Rectal smooth muscle tissue (tissue), 1 donor: ENCODE measurements at regions not wholly inside any gene's neighbourhood (a gene's known extent, or its start where the extent isn't known, plus 50 kb on each side); places are given as distances from the start of the nearest gene placed in this dataset.
"Not testable (repeated sequence)": the region's sequence is repeated elsewhere in the genome, so short reads cannot be mapped to it uniquely, and the experiment has no call there.

ENCODE experiments used
- H3K27ac ChIP-seq: one replicate; pipeline ENCODE4 v1.7.0; 2013; ENCODE audit warnings: low read depth, low read length, inconsistent platforms
- H3K27me3 ChIP-seq: one replicate; pipeline ENCODE4 v1.7.0; 2013; ENCODE audit warnings: low read length; ENCODE audit not compliant: control insufficient read depth, insufficient read depth
- H3K36me3 ChIP-seq: one replicate; pipeline ENCODE4 v1.7.0; 2013; ENCODE audit warnings: low read length; ENCODE audit not compliant: control insufficient read depth, insufficient read depth
- H3K4me1 ChIP-seq: one replicate; pipeline ENCODE4 v1.7.0; 2013; ENCODE audit warnings: low read length; ENCODE audit not compliant: control insufficient read depth, insufficient read depth
- H3K4me3 ChIP-seq: one replicate; pipeline ENCODE4 v1.7.0; 2013; ENCODE audit warnings: low read length
- H3K9ac ChIP-seq: one replicate; pipeline ENCODE4 v1.7.0; 2013; ENCODE audit warnings: low read length

- no peak overlapping the region for H3K27ac ChIP-seq
- no peak overlapping the region for H3K9ac ChIP-seq
- H3K4me3 ChIP-seq = no peak overlapping the region
- no peaks in the 10 kb centered on the region for H3K36me3 ChIP-seq
- no peaks in the 10 kb centered on the region for H3K27me3 ChIP-seq
- H3K4me1 ChIP-seq = no peaks in the 10 kb centered on the region
These were observed 499.1 kb downstream of the NFIB start for GRCh38 chr9:13814647-13815400.

DNA sequence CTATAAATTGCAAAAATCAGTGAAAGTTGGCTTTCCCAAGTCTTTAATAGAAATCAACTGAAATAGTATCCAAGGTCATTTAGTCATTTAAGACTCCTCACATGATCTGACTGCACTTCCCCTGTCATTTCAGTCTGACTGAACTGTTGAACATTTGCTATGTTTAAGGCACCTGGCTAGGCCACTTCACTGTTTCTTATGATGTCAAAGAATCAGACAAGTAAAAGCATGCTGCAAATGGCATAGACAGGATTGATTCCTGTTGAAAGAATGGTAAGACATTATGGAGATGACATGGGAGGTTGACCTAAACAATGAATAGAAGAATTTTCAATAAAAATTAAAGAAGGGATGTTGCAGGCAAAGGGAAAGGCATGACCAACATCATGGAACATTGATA lies 502.1 kb downstream of the NFIB start:
- Histone ChIP-seq H3K4me3 (no peak overlapping the region), H3K36me3 (no peaks in the 10 kb centered on the region), H3K27ac (no peak overlapping the region), H3K27me3 (no peaks in the 10 kb centered on the region), H3K4me1 (no peaks in the 10 kb centered on the region), H3K9ac (no peak overlapping the region)

DNA sequence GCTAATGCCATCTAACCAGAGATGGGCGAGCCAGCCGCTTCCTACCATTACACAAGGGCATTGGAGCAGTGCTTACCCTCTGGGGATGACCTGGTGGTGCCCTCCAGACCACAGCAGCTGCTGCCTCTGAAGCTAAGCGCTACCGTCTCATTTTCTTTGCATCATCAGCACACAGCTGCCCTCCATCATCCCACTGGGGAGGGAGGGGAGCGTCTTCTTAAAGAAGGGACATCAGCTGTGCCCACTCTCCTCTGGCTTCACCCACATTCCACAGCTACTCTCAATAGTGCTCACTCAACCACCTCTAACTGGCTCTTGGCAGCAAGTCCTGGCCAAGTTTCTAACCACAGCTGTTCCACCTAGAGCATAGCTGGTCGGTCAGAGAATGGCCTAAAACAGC lies 503.4 kb downstream of the NFIB start:
- Histone ChIP-seq H3K36me3 (no peaks in the 10 kb centered on the region), H3K27me3 (no peaks in the 10 kb centered on the region), H3K9ac (no peak overlapping the region), H3K4me3 (no peak overlapping the region), H3K4me1 (no peaks in the 10 kb centered on the region), H3K27ac (no peak overlapping the region)

DNA sequence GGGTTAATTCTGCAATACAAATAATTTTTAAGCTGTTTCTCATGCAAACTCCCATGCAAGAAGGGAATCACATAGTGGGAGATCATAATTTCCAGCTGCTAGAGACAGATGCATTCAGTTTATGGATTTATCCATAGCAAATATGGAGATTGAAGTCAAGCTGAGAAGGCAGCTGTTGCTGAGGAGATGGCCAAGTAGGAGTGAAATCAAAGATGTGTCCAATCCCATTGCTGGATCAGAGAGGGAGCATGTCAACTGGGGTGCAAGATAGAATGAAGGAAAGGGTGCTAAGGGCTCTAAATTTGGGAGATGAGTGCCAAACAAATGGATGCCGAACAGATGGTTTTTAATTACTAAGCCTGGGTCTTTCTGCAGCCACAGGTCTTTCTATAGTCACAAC lies 504.5 kb downstream of the NFIB start:
- Histone ChIP-seq H3K9ac (no peak overlapping the region), H3K36me3 (no peaks in the 10 kb centered on the region), H3K27me3 (no peaks in the 10 kb centered on the region), H3K27ac (no peak overlapping the region), H3K4me1 (no peaks in the 10 kb centered on the region), H3K4me3 (no peak overlapping the region)

- Histone ChIP-seq H3K27me3 (no peaks in the 10 kb centered on the region), H3K4me3 (no peak overlapping the region), H3K36me3 (no peaks in the 10 kb centered on the region), H3K4me1 (no peaks in the 10 kb centered on the region), H3K27ac (no peak overlapping the region), H3K9ac (no peak overlapping the region)
These were observed 506.8 kb downstream of the NFIB start for GRCh38 chr9:13807118-13807517.

DNA sequence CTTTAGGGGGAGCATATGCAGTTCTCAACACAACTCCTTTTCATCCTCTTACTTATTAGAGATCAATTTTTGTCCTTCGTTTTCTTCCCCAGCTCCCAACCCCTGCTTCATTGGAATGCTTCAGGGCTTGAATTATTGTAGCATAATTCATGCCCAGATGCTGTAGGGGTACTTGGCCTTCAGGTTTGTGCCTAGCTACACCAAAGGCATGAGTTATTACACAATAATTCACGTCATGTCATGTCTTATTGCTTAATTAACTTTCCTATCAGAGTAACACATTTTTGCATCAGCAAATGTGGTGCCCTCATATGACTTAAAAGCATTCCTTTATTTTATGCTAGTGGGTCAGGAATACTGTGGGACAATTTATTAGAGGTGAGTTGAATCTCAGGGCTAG lies 507.2 kb downstream of the NFIB start:
- no peaks in the 10 kb centered on the region for H3K36me3 ChIP-seq
- no peak overlapping the region for H3K9ac ChIP-seq
- no peak overlapping the region for H3K4me3 ChIP-seq
- H3K27ac ChIP-seq = no peak overlapping the region
- no peaks in the 10 kb centered on the region for H3K27me3 ChIP-seq
- no peaks in the 10 kb centered on the region for H3K4me1 ChIP-seq

- Histone ChIP-seq H3K27ac (no peak overlapping the region), H3K4me3 (no peak overlapping the region), H3K27me3 (no peaks in the 10 kb centered on the region), H3K4me1 (no peaks in the 10 kb centered on the region), H3K36me3 (no peaks in the 10 kb centered on the region), H3K9ac (no peak overlapping the region)
These were observed 508.4 kb downstream of the NFIB start for GRCh38 chr9:13805546-13805945.

- H3K27ac ChIP-seq = no peak overlapping the region
- H3K4me3 ChIP-seq = no peak overlapping the region
- H3K27me3 ChIP-seq = no peaks in the 10 kb centered on the region
These were observed 509.4 kb downstream of the NFIB start for GRCh38 chr9:13804532-13804931.

DNA sequence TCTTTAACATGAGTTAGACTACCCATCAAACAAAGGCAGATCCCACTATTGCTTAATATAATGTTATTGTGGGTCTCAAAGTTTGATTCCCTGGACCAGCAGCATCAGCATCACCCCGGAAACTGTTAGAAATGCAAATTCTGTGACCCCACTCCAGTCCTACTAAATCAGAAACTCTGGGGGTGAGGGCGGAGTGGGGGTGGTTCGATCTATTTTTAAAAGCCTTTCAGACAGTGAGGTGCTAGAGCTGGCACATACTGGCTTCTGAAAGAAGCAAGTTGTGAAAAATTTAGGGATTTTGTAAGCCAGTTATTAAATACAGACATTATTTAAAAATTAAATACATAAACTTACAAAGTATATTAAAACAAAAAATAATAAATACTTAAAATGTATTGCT lies 513.2 kb downstream of the NFIB start:
- H3K27me3 ChIP-seq = no peaks in the 10 kb centered on the region
- no peaks in the 10 kb centered on the region for H3K36me3 ChIP-seq
- H3K4me1 ChIP-seq = no peaks in the 10 kb centered on the region

More at GRCh38 chr9:13804532-13804931, 509.4 kb downstream of the NFIB start:
- Histone ChIP-seq H3K36me3 (no peaks in the 10 kb centered on the region), H3K4me1 (no peaks in the 10 kb centered on the region), H3K9ac (no peak overlapping the region)

GRCh38 chr9:13797701-13798100 lies 516.2 kb downstream of the NFIB start:
- H3K27me3 ChIP-seq, H3K4me1 ChIP-seq, H3K4me3 ChIP-seq, H3K27ac ChIP-seq, H3K9ac ChIP-seq, H3K36me3 ChIP-seq: not testable (repeated sequence)

More for the DNA sequence above, 513.2 kb downstream of the NFIB start:
- no peak overlapping the region for H3K27ac ChIP-seq
- H3K9ac ChIP-seq = no peak overlapping the region
- H3K4me3 ChIP-seq = no peak overlapping the region

GRCh38 chr9:13791816-13792215 lies 512.3 kb upstream of the MPDZ start:
- no peak overlapping the region for H3K4me3 ChIP-seq
- H3K4me1 ChIP-seq = peaks cover 2% of the 10 kb centered on the region
- H3K9ac ChIP-seq = no peak overlapping the region
- no peak overlapping the region for H3K27ac ChIP-seq
- H3K27me3 ChIP-seq = no peaks in the 10 kb centered on the region
- H3K36me3 ChIP-seq = no peaks in the 10 kb centered on the region

GRCh38 chr9:13790055-13790454 lies 510.6 kb upstream of the MPDZ start:
- no peaks in the 10 kb centered on the region for H3K27me3 ChIP-seq
- H3K4me3 ChIP-seq = no peak overlapping the region
- H3K9ac ChIP-seq = no peak overlapping the region
- no peak overlapping the region for H3K27ac ChIP-seq
- peaks cover 2% of the 10 kb centered on the region for H3K4me1 ChIP-seq
- H3K36me3 ChIP-seq = no peaks in the 10 kb centered on the region

DNA sequence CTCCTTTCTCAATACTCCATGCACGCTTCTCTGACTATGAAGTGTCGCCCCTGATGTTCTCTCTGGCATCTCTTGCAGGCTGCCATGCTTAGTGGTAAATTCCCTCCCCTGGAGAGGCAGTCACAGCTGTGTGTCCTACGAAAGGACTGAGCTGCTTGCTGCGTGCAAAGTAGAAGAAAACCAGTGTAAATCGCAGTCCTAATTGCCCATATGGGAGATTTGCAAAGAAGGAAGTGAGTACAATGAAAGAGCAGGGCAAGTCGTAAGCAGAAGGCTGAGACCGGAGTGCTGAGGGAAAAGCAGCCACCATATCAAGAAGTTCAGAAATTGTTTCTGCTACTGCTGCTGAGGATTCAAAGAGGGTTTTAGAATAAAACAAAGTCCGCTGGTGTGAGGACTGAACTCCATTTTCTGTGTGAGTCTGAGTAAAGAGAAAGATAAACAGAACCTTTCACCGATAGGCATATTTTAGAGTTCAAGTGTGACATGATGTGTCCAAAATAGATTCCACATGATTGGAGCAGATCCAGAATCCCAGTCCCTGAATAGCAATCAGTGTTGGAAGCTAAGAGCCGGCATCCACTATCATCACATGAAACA lies 507.8 kb upstream of the MPDZ start:
- H3K27ac ChIP-seq = no peak overlapping the region
- no peaks in the 10 kb centered on the region for H3K27me3 ChIP-seq
- no peaks in the 10 kb centered on the region for H3K36me3 ChIP-seq
- peaks cover 2% of the 10 kb centered on the region for H3K4me1 ChIP-seq
- H3K9ac ChIP-seq = no peak overlapping the region
- no peak overlapping the region for H3K4me3 ChIP-seq
